ENCODE measurements at regions not wholly inside any gene's neighbourhood (a gene's known extent, or its start where the extent isn't known, plus 50 kb on each side); places are given as distances from the start of the nearest gene placed in this dataset.

- H3K9me3 Mint-ChIP-seq = no peaks in the 10 kb centered on the region
- H3K36me3 Mint-ChIP-seq = peaks cover 0 to 5% of the 10 kb centered on the region in 2 donors
- H3K27ac Mint-ChIP-seq = no peak overlapping the region
- ATAC-seq (no peak), DNase-seq (ENCODE audit: low spot score in 2 of 2) (no peak)
These were observed 90.3 kb upstream of the CTTNBP2 start for GRCh38 chr7:117963264-117964197.

GRCh38 chr7:117970801-117971200 lies 97.6 kb upstream of the CTTNBP2 start:
- DNase-seq (ENCODE audit: low spot score in 2 of 2) (no peak), ATAC-seq (no peak)
- Mint-ChIP-seq H3K27ac (no peak overlapping the region), H3K9me3 (peaks cover 5 to 11% of the 10 kb centered on the region in 2 donors), H3K36me3 (peaks cover 0 to 5% of the 10 kb centered on the region in 2 donors)

- DNase-seq (ENCODE audit: low spot score in 2 of 2) (no peak), ATAC-seq (no peak)
- peaks cover 5 to 11% of the 10 kb centered on the region in 2 donors for H3K9me3 Mint-ChIP-seq
- no peaks in the 10 kb centered on the region for H3K36me3 Mint-ChIP-seq
- H3K27ac Mint-ChIP-seq = no peak overlapping the region
These were observed 98.5 kb upstream of the CTTNBP2 start for GRCh38 chr7:117971556-117972244.

- Mint-ChIP-seq H3K36me3 (no peaks in the 10 kb centered on the region), H3K9me3 (peaks cover 5 to 11% of the 10 kb centered on the region in 2 donors), H3K27ac (no peak overlapping the region)
- ATAC-seq (no peak), DNase-seq (ENCODE audit: low spot score in 2 of 2) (no peak)
These were observed 99.4 kb upstream of the CTTNBP2 start for GRCh38 chr7:117972606-117973005.

GRCh38 chr7:117973975-117974374 lies 100.7 kb upstream of the CTTNBP2 start:
- DNase-seq (ENCODE audit: low spot score in 2 of 2) = no peak
- ATAC-seq = no peak
- Mint-ChIP-seq H3K27ac (no peak overlapping the region), H3K9me3 (peaks cover 5 to 11% of the 10 kb centered on the region in 2 donors), H3K36me3 (no peaks in the 10 kb centered on the region)

GRCh38 chr7:117974891-117975290 lies 101.7 kb upstream of the CTTNBP2 start:
- H3K36me3 Mint-ChIP-seq = no peaks in the 10 kb centered on the region
- ATAC-seq = no peak
- peaks cover 5 to 11% of the 10 kb centered on the region in 2 donors for H3K9me3 Mint-ChIP-seq

GRCh38 chr7:117975476-117975875 lies 102.2 kb upstream of the CTTNBP2 start:
- no peak overlapping the region for H3K27ac Mint-ChIP-seq
- no peak for DNase-seq (ENCODE audit: low spot score in 2 of 2)
- H3K36me3 Mint-ChIP-seq = no peaks in the 10 kb centered on the region
- H3K9me3 Mint-ChIP-seq = peaks cover 5 to 11% of the 10 kb centered on the region in 2 donors
- no peak for ATAC-seq

More at GRCh38 chr7:117974891-117975290, 101.7 kb upstream of the CTTNBP2 start:
- no peak overlapping the region for H3K27ac Mint-ChIP-seq
- DNase-seq (ENCODE audit: low spot score in 2 of 2) = no peak

GRCh38 chr7:117979954-117980497 lies 106.8 kb upstream of the CTTNBP2 start:
- peaks cover 0 to 3% of the 10 kb centered on the region in 2 donors for H3K9me3 Mint-ChIP-seq
- ATAC-seq (no peak), DNase-seq (ENCODE audit: low spot score in 2 of 2) (no peak)
- H3K27ac Mint-ChIP-seq = no peak overlapping the region
- H3K36me3 Mint-ChIP-seq = no peaks in the 10 kb centered on the region

- no peak for DNase-seq (ENCODE audit: low spot score in 2 of 2)
- Mint-ChIP-seq H3K36me3 (no peaks in the 10 kb centered on the region), H3K9me3 (peaks cover 0 to 7% of the 10 kb centered on the region in 2 donors), H3K27ac (no peak overlapping the region)
- no peak for ATAC-seq
These were observed 109.1 kb upstream of the CTTNBP2 start for GRCh38 chr7:117982071-117983055.

GRCh38 chr7:117986645-117987269 lies 113.5 kb upstream of the CTTNBP2 start:
- H3K36me3 Mint-ChIP-seq = no peaks in the 10 kb centered on the region
- H3K9me3 Mint-ChIP-seq = peaks cover 0 to 7% of the 10 kb centered on the region in 2 donors
- DNase-seq (ENCODE audit: low spot score in 2 of 2) (no peak), ATAC-seq (no peak)
- H3K27ac Mint-ChIP-seq = no peak overlapping the region

GRCh38 chr7:117990834-117991233 lies 117.6 kb upstream of the CTTNBP2 start:
- DNase-seq (ENCODE audit: low spot score in 2 of 2) = no peak
- no peak for ATAC-seq
- no peaks in the 10 kb centered on the region for H3K36me3 Mint-ChIP-seq
- H3K27ac Mint-ChIP-seq = no peak overlapping the region
- peaks cover 0 to 4% of the 10 kb centered on the region in 2 donors for H3K9me3 Mint-ChIP-seq

GRCh38 chr7:117992635-117993376 lies 119.6 kb upstream of the CTTNBP2 start:
- no peak for ATAC-seq
- Mint-ChIP-seq H3K27ac (no peak overlapping the region), H3K9me3 (no peaks in the 10 kb centered on the region), H3K36me3 (no peaks in the 10 kb centered on the region)
- no peak for DNase-seq (ENCODE audit: low spot score in 2 of 2)

GRCh38 chr7:117993377-117994003 lies 120.2 kb upstream of the CTTNBP2 start:
- DNase-seq (ENCODE audit: low spot score in 2 of 2) = no peak
- no peaks in the 10 kb centered on the region for H3K9me3 Mint-ChIP-seq
- no peaks in the 10 kb centered on the region for H3K36me3 Mint-ChIP-seq
- no peak for ATAC-seq
- no peak overlapping the region for H3K27ac Mint-ChIP-seq

- DNase-seq (ENCODE audit: low spot score in 2 of 2) (no peak), ATAC-seq (no peak)
- no peaks in the 10 kb centered on the region for H3K9me3 Mint-ChIP-seq
- H3K27ac Mint-ChIP-seq = no peak overlapping the region
- no peaks in the 10 kb centered on the region for H3K36me3 Mint-ChIP-seq
These were observed 122.8 kb upstream of the CTTNBP2 start for GRCh38 chr7:117995850-117996650.
